ENCODE measurements at regions not wholly inside any gene's neighbourhood (a gene's known extent, or its start where the extent isn't known, plus 50 kb on each side); places are given as distances from the start of the nearest gene placed in this dataset.

DNA sequence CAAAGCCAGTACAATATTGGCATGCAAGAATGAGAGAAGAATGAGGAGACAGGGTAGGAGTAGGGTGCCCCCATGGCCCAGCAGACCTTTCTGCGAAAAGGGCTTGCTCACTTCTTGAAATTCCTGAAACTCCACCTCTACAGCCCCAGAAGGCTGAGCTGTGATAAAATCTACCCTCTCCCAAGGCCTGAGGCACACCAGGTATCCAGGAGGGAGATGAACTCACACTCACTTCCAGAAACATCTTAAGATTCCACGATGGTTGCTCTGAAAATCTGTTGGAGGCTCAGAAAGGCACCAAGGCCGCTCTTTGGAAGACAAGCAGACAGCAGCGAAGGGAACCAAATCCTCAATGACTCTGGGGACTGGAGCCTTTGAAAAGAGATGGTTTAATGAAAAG lies 297.5 kb downstream of the UACA start:
- TF ChIP-seq, protein P1, sequence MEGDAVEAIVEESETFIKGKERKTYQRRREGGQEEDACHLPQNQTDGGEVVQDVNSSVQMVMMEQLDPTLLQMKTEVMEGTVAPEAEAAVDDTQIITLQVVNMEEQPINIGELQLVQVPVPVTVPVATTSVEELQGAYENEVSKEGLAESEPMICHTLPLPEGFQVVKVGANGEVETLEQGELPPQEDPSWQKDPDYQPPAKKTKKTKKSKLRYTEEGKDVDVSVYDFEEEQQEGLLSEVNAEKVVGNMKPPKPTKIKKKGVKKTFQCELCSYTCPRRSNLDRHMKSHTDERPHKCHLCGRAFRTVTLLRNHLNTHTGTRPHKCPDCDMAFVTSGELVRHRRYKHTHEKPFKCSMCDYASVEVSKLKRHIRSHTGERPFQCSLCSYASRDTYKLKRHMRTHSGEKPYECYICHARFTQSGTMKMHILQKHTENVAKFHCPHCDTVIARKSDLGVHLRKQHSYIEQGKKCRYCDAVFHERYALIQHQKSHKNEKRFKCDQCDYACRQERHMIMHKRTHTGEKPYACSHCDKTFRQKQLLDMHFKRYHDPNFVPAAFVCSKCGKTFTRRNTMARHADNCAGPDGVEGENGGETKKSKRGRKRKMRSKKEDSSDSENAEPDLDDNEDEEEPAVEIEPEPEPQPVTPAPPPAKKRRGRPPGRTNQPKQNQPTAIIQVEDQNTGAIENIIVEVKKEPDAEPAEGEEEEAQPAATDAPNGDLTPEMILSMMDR (IDR thresholded peaks at IDR 0.05), result no peak
- no peak for TF ChIP-seq POLR2A (IDR thresholded peaks at IDR 0.05)
- Histone ChIP-seq H3K27me3 (no peaks in the 10 kb centered on the region), H3K27ac (no peak overlapping the region), H3K4me3 (no peak overlapping the region), H3K9me3 (no peaks in the 10 kb centered on the region), H3K36me3 (ENCODE audit: low read depth, missing control alignments) (no peaks in the 10 kb centered on the region), H3K4me1 (no peaks in the 10 kb centered on the region)
- no peak for DNase-seq
- WGBS, 2 donors, result 92 to 94% methylated on average over 4 of the region's 4 CpGs
- intact Hi-C loops (cut with DNase I; ENCODE audit: low total_unique reads), result no loop called here

GRCh38 chr15:70463453-70463834 lies 299.9 kb downstream of the UACA start:
- TF ChIP-seq, protein P1 (IDR thresholded peaks at IDR 0.05), result no peak
- TF ChIP-seq POLR2A (IDR thresholded peaks at IDR 0.05), result no peak
- intact Hi-C loops (cut with DNase I; ENCODE audit: low total_unique reads), result no loop called here
- Histone ChIP-seq H3K27ac (no peak overlapping the region), H3K36me3 (ENCODE audit: low read depth, missing control alignments) (no peaks in the 10 kb centered on the region), H3K4me3 (no peak overlapping the region), H3K27me3 (no peaks in the 10 kb centered on the region), H3K4me1 (peaks cover 3% of the 10 kb centered on the region), H3K9me3 (no peaks in the 10 kb centered on the region)
- DNase-seq, result no peak
- WGBS, 2 donors, result 0% methylated on average over 1 of the region's 1 CpG

- Histone ChIP-seq H3K27ac (no peak overlapping the region), H3K9me3 (no peaks in the 10 kb centered on the region), H3K4me3 (no peak overlapping the region), H3K4me1 (peaks cover 3% of the 10 kb centered on the region), H3K27me3 (no peaks in the 10 kb centered on the region), H3K36me3 (ENCODE audit: low read depth, missing control alignments) (no peaks in the 10 kb centered on the region)
- intact Hi-C loops (cut with DNase I; ENCODE audit: low total_unique reads), result no loop called here
- no peak for DNase-seq
- WGBS, 2 donors, result 88 to 100% methylated on average over 1 of the region's 1 CpG
- no peak for TF ChIP-seq POLR2A (IDR thresholded peaks at IDR 0.05)
- TF ChIP-seq, protein P1 (IDR thresholded peaks at IDR 0.05), result no peak
Observed at GRCh38 chr15:70461992-70462391, 301.4 kb downstream of the UACA start.

DNA sequence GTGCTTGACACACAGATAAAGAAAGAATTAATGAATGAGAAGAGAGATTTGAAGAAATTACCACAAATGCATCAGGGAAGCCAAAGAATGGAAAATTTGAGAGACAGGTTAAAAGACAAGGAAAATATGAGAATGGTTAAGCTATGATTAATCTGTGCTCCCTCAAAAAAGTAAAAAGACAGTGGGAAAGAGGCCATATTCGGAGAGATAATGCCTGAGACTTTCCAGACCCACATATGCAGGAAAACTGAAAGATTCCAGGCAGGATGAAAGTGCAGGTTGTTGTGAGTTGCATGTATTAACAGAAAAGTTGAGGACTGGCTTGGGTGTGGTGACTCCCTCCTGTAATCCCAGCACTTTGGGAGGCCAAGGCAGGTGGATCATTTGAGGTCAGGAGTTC lies 302.3 kb downstream of the UACA start:
- 42 to 67% methylated on average over 1 of the region's 1 CpG for WGBS, 2 donors
- intact Hi-C loops (cut with DNase I; ENCODE audit: low total_unique reads), result no loop called here
- TF ChIP-seq, protein P1 (IDR thresholded peaks at IDR 0.05), result no peak
- TF ChIP-seq POLR2A (IDR thresholded peaks at IDR 0.05), result no peak

GRCh38 chr15:70459312-70459711 lies 304.0 kb downstream of the UACA start:
- TF ChIP-seq POLR2A (IDR thresholded peaks at IDR 0.05), result no peak
- TF ChIP-seq, protein P1 (IDR thresholded peaks at IDR 0.05), result no peak
- intact Hi-C loops (cut with DNase I; ENCODE audit: low total_unique reads), result no loop called here
- H3K4me1 ChIP-seq, result peaks cover 3% of the 10 kb centered on the region
- H3K36me3 ChIP-seq (ENCODE audit: low read depth, missing control alignments), result no peaks in the 10 kb centered on the region
- H3K27ac ChIP-seq, result no peak overlapping the region
- H3K9me3 ChIP-seq, result no peaks in the 10 kb centered on the region
- H3K27me3 ChIP-seq, result no peaks in the 10 kb centered on the region
- H3K4me3 ChIP-seq, result no peak overlapping the region
- DNase-seq, result no peak
- 84 to 87% methylated on average over 4 of the region's 4 CpGs for WGBS, 2 donors

More for the DNA sequence above, 302.3 kb downstream of the UACA start:
- DNase-seq, result no peak
- Histone ChIP-seq H3K4me1 (peaks cover 3% of the 10 kb centered on the region), H3K36me3 (ENCODE audit: low read depth, missing control alignments) (no peaks in the 10 kb centered on the region), H3K9me3 (no peaks in the 10 kb centered on the region), H3K4me3 (no peak overlapping the region), H3K27me3 (no peaks in the 10 kb centered on the region), H3K27ac (no peak overlapping the region)
